ENCODE measurements at regions not wholly inside any gene's neighbourhood (a gene's known extent, or its start where the extent isn't known, plus 50 kb on each side); places are given as distances from the start of the nearest gene placed in this dataset.
"Not testable (repeated sequence)": the region's sequence is repeated elsewhere in the genome, so short reads cannot be mapped to it uniquely, and the experiment has no call there.

GRCh38 chr15:99455789-99456160 lies 110.0 kb upstream of the MEF2A start:
- DNase-seq (ENCODE audit: low read depth in 2 of 2), result no peak

GRCh38 chr15:99464137-99464536 lies 101.6 kb upstream of the MEF2A start:
- DNase-seq (ENCODE audit: low read depth in 2 of 2), result no peak

- no peak for DNase-seq (ENCODE audit: low read depth in 2 of 2)
Observed at GRCh38 chr15:99466701-99467337, 99.0 kb upstream of the MEF2A start.

GRCh38 chr15:99467338-99467720 lies 98.5 kb upstream of the MEF2A start:
- no peak for DNase-seq (ENCODE audit: low read depth in 2 of 2)

GRCh38 chr15:99467853-99468464 lies 97.8 kb upstream of the MEF2A start:
- DNase-seq (ENCODE audit: low read depth in 2 of 2), result no peak

GRCh38 chr15:99470204-99470603 lies 95.6 kb upstream of the MEF2A start:
- DNase-seq (ENCODE audit: low read depth in 2 of 2), result not testable (repeated sequence)

GRCh38 chr15:99472416-99473145 lies 93.2 kb upstream of the MEF2A start:
- DNase-seq (ENCODE audit: low read depth in 2 of 2), result no peak

GRCh38 chr15:99473981-99474906 lies 91.5 kb upstream of the MEF2A start:
- no peak for DNase-seq (ENCODE audit: low read depth in 2 of 2)

GRCh38 chr15:99474909-99475753 lies 90.7 kb upstream of the MEF2A start:
- DNase-seq (ENCODE audit: low read depth in 2 of 2), result no peak

GRCh38 chr15:99475754-99476412 lies 89.9 kb upstream of the MEF2A start:
- DNase-seq (ENCODE audit: low read depth in 2 of 2), result no peak

GRCh38 chr15:99476413-99477222 lies 89.2 kb upstream of the MEF2A start:
- DNase-seq (ENCODE audit: low read depth in 2 of 2), result peak in 1 of 2 donors; percentile 6

GRCh38 chr15:99477791-99478471 lies 87.9 kb upstream of the MEF2A start:
- DNase-seq (ENCODE audit: low read depth in 2 of 2), result no peak

- no peak for DNase-seq (ENCODE audit: low read depth in 2 of 2)
Observed at GRCh38 chr15:99478977-99479376, 86.8 kb upstream of the MEF2A start.

GRCh38 chr15:99480016-99480810 lies 85.6 kb upstream of the MEF2A start:
- no peak for DNase-seq (ENCODE audit: low read depth in 2 of 2)

- DNase-seq (ENCODE audit: low read depth in 2 of 2), result no peak
Observed at GRCh38 chr15:99481113-99481950, 84.5 kb upstream of the MEF2A start.

- DNase-seq (ENCODE audit: low read depth in 2 of 2), result no peak
Observed at GRCh38 chr15:99481951-99482230, 83.9 kb upstream of the MEF2A start.

- DNase-seq (ENCODE audit: low read depth in 2 of 2), result no peak
Observed at GRCh38 chr15:99482993-99483392, 82.8 kb upstream of the MEF2A start.
